NCI-H446 (cell line): ENCODE measurements at regions not wholly inside any gene's neighbourhood (a gene's known extent, or its start where the extent isn't known, plus 50 kb on each side); places are given as distances from the start of the nearest gene placed in this dataset.
A peak's percentile ranks its signal among the peaks of the same experiment; 100 is the strongest.

Experiments used
- DNase-seq, 2 experiments: peaks; one replicate each; lab custom pipeline; 2025; lab: John Stamatoyannopoulos, UW

- no peak for DNase-seq
These were observed 823.5 kb downstream of the GRID1 start for GRCh38 chr10:85542936-85543730.

- DNase-seq, result no peak
These were observed 821.6 kb downstream of the GRID1 start for GRCh38 chr10:85544956-85545355.

GRCh38 chr10:85545874-85546273 lies 820.7 kb downstream of the GRID1 start:
- DNase-seq, result no peak

- DNase-seq, result peak in 1 of 2 experiments; percentile 1
These were observed 819.1 kb downstream of the GRID1 start for GRCh38 chr10:85547460-85548023.

- DNase-seq, result peak in 1 of 2 experiments; percentile 68
These were observed 818.6 kb downstream of the GRID1 start for GRCh38 chr10:85548034-85548433.
